22Rv1 (cell line): ENCODE measurements at regions not wholly inside any gene's neighbourhood (a gene's known extent, or its start where the extent isn't known, plus 50 kb on each side); places are given as distances from the start of the nearest gene placed in this dataset.

Experiments used
- H3K27ac ChIP-seq: fragments of 450-650 bp; 2 replicates; pipeline ENCODE4 v1.5.1; 2017
- ZFX ChIP-seq: fragments of 450-650 bp; IDR thresholded peaks from 2 replicates; pipeline ENCODE4 v1.6.1; 2017; ENCODE audit warnings: antibody characterized with exemption, borderline replicate concordance
- TF ChIP-seq, protein P1 (sequence below): fragments of 450-650 bp; IDR thresholded peaks from 2 replicates; pipeline ENCODE4 v1.5.1; 2017; ENCODE audit warnings: mild to moderate bottlenecking

DNA sequence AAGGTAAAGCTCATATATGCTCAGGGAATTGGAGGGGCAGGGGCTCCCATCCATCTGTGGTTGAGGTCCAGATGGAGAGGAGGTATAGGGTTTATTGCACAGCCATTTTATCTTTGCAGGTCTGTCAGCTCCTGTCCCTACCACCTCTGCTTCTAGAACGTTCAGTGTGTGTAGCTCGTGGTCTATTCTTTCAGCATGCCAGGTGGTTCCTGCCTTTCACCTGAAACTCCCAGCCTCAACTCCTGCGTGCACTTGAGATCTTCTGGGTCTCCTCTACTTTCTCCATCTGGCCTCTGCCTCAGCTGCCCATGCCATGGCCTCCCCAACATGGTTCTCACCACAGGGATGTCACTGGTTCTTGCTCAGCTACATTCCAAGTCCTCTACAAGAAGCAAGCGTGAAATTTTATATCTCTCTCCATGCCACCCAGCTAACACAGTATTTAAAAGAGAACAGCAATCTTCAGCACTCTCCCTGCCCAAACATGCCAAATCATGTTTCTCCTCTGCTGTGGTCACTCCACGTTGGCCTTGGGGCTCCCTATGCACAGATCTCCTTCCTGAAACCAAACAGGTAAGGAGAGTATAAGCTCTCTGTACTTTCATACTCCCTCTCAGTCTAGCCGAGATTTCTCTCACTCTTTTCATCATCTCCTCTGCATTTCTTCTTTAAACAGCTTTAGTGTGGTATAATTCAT lies 157.8 kb upstream of the TRPC6 start:
- TF ChIP-seq, protein P1, sequence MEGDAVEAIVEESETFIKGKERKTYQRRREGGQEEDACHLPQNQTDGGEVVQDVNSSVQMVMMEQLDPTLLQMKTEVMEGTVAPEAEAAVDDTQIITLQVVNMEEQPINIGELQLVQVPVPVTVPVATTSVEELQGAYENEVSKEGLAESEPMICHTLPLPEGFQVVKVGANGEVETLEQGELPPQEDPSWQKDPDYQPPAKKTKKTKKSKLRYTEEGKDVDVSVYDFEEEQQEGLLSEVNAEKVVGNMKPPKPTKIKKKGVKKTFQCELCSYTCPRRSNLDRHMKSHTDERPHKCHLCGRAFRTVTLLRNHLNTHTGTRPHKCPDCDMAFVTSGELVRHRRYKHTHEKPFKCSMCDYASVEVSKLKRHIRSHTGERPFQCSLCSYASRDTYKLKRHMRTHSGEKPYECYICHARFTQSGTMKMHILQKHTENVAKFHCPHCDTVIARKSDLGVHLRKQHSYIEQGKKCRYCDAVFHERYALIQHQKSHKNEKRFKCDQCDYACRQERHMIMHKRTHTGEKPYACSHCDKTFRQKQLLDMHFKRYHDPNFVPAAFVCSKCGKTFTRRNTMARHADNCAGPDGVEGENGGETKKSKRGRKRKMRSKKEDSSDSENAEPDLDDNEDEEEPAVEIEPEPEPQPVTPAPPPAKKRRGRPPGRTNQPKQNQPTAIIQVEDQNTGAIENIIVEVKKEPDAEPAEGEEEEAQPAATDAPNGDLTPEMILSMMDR = no peak
- no peak for TF ChIP-seq ZFX
- no peak overlapping the region for H3K27ac ChIP-seq

DNA sequence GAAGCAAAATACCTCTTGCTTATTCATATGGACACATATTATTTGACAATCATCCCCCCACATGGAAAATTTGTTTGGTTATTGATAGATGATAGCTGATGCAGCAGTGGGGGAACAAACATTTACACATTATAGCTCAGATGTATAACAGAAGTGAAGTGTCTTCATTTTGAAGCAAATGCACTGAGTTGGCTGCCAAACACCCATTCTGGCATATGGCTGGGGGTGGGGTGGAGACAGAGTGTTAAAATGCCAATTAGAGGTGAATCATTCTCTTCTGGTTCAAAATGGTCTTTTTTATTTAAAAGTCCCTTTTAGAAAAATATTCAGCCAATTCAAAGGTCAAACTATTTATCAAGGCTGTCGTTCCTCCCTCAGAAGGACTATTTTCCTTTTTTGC lies 157.3 kb upstream of the TRPC6 start:
- no peak for TF ChIP-seq ZFX
- TF ChIP-seq, protein P1 = no peak
- H3K27ac ChIP-seq = no peak overlapping the region

DNA sequence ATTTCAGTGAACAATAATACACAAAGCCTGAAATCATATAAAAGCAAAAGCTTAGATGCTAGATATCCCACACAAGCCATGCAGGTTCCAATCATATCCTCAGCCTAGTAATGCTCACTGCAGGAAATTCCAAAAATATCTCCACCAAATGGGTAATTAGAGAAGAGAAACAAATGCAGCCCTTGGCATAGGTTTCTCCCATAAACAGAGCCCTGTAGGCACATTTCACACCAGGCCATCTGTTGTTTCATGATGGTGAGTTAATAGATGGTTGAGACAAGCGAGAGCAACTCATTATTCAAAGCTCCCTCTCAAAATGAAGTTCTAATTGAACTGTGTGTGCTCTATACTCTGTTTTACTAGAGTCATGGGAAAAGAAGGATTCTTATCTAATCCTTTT lies 154.6 kb upstream of the TRPC6 start:
- no peak overlapping the region for H3K27ac ChIP-seq
- no peak for TF ChIP-seq ZFX
- TF ChIP-seq, protein P1 = no peak

DNA sequence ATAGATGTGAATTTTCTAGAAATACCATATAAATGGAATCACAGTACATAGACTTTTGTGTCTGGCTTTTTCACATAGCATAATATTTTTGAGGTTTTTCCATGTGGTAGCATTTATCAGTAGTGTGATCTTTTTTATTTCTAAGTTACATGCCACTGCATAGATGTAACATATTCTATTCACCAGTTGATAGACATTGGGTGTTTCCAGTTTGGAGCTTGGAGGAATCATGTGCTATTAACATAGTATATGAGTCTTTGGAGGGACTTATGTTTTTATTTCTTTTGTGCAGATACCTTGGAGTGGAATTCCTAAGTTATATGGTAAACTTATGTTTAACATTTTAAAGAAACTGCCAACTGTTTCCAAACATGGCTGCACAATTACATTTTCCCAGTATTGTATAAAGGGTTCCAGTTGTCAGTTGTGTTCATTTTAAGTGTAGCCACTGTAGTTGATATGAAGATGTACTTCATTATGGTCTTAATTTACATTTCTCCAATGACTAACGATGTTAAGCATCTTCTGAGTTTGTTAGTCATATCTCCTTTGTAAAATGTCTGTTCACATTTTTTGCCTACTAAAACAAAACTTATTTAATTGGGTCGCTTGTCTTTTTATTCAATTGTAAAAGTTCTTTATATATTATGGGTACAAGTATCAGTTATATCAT lies 145.7 kb upstream of the TRPC6 start:
- TF ChIP-seq ZFX = no peak
- TF ChIP-seq, protein P1 = no peak
- H3K27ac ChIP-seq = no peak overlapping the region

DNA sequence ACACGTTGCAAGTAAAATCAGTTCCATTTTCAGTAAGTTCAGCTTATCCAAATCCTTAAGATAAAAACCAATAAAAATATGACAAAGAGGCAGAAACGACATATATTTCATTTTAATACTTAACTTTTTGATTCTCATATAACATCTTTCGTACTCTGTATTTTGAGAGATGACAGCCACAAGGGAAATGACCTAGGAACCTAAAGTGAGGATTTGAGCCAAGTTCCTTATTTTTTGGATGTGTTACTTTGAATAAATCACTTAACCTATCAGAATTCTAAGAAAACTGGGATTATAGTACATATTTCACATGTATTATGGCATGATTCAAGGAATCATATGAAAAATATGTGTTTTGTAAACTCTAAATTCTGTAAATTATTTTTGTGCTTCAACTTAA lies 143.6 kb upstream of the TRPC6 start:
- TF ChIP-seq, protein P1 = no peak
- no peak for TF ChIP-seq ZFX
- H3K27ac ChIP-seq = no peak overlapping the region

DNA sequence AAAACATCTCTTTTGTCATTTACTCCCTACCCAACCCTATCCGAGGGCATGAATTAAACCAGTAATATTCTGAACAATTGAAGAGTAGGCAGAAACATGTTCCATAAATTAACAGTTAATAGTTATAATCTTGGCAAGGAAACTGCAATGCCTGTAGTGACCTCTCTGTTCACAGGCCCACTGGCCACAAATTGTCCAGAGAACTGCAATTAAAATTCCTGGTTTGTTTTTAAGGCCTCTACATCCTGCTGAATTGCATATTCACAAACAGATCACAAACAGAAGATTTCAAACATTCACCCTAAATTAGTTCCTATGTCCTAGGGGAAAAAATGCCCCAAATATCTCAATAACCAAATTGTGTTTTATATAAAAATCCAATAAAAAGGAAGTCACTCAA lies 143.2 kb upstream of the TRPC6 start:
- TF ChIP-seq ZFX = no peak
- TF ChIP-seq, protein P1 = no peak

DNA sequence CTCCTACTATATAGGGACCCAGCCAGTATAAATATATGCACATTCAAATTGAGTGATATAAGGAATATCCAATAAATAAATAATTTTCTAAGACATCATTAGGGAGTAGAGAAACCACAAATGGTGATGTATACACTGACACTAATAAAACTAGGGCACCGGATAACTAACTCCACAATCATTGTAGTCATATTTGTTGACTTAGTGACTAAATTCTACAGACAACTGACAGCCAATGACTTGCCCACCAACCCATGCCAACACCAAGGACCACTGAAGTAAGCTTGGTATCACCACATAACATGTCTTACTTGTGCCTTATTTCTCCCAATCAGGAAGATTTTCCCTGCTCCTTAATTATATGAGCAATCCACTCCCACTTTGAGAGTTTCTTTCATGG lies 139.6 kb upstream of the TRPC6 start:
- no peak overlapping the region for H3K27ac ChIP-seq
- TF ChIP-seq ZFX = no peak
- TF ChIP-seq, protein P1 = no peak

More for the DNA sequence above, 143.2 kb upstream of the TRPC6 start:
- no peak overlapping the region for H3K27ac ChIP-seq
